GM21529 (cell line): ENCODE measurements at regions not wholly inside any gene's neighbourhood (a gene's known extent, or its start where the extent isn't known, plus 50 kb on each side); places are given as distances from the start of the nearest gene placed in this dataset.
"Not testable (repeated sequence)": the region's sequence is repeated elsewhere in the genome, so short reads cannot be mapped to it uniquely, and the experiment has no call there.

Experiments
- ATAC-seq: cut with Tn5 transposase; IDR thresholded peaks from one replicate; pipeline ENCODE4 v1.9.1; 2021; ENCODE audit not compliant: unreplicated experiment

DNA sequence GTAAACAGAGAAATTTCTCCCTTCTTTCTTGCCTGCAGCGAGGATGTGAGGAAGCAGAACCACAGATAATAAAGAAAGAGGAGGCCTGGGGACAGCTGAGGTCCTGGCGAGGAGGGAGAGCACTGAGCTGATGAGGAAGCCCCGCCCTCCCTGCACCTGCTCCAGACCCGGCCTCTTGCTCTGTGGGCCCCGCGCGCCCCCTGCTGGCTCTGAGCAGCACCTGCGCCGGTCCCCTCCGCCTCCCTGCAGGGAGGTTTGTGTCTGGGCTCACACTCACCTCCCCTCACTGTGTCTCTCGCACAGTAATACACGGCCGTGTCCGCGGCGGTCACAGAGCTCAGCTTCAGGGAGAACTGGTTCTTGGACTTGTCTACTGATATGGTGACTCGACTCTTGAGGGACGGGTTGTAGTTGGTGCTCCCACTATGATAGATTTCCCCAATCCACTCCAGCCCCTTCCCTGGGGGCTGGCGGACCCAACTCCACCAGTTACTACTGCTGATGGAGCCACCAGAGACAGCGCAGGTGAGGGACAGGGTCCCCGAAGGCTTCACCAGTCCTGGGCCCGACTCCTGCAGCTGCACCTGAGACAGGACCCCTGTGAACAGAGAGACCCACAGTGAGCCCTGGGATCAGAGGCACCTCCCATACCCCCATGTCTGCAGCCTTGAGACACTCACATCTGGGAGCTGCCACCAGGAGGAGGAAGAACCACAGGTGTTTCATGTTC lies 485.4 kb downstream of the TMEM121 start:
- not testable (repeated sequence) for ATAC-seq

DNA sequence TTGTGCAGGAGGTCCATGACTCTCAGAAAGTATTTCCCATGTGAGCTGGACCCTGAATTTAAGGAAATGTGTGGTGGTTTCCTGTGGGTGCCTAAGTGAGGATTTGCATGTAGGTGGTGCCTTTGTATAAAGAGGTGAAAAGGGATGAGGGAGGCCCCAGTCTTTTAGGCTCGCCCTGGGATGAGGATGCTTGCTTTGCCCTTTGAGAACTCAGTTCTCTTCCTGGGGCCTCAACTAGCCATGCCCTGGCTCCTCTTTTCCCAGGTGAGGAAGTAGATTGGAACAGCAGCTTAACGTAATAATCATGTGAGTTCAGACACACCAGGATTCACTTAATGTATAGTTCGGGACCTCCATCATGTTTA lies 486.0 kb downstream of the TMEM121 start:
- not testable (repeated sequence) for ATAC-seq

DNA sequence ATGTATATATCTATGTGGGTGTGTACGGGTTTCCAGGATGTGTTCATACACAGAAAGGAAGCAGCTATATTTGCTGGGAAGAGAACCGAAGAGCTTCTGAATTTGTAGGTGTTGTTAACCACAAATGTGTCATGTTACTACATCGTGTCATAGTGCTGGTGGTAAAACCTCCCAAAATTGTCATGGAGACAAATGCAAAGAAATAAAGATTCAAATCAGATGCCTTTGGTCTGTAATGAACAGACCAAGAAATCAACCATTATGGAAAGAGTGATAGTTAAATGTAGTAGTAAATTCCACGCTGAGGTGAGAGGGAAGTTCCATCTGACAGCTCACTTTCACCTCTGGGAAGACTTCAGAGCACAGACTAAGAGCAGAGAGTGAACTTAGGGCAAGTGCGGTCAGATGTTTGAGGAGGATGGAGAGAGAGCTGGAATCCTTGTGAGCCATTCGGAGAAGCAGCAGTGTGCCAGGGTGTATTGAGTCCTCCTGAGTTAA lies 487.5 kb downstream of the TMEM121 start:
- no peak for ATAC-seq

DNA sequence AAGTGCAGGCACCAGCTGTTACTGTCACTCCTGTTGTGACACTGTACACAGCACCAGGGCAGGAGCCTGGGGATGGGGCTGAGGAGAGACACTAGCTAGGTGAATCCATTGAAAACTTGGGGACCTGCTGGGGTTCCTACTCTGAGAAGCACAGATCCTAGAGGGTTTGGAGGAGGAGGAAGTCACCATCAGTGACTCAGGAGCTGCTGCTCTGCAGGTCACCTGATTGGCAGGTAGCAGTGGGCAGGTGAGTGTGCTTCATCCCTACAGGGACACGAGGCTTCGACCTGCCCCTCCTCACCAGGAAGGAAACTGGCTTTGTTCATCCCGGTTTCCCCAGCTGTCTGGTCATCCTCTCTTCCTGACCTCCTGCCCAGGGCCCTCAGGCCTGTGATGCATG lies 491.6 kb downstream of the TMEM121 start:
- not testable (repeated sequence) for ATAC-seq

DNA sequence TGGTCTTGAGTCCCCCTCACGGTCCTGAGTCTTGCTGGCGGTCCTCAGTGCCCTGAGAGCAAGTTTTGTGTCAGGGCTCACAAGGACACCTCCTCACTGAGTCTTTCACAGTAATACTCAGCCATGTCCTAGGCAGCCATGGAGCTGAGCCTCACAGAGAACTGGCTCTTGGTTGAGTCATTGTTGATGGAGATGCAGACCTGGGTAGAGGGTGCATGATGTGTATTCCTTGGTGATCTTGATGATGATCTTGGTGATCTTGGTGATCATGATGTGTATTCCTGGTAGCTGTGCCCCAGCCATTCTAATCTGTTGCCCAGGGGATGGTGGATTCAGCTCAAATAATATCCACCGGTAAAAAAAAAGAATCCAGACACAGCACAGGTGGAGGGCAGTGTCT lies 495.4 kb downstream of the TMEM121 start:
- no peak for ATAC-seq

- ATAC-seq: not testable (repeated sequence)
Observed at GRCh38 chr14:106022648-106023047, 496.3 kb downstream of the TMEM121 start.

DNA sequence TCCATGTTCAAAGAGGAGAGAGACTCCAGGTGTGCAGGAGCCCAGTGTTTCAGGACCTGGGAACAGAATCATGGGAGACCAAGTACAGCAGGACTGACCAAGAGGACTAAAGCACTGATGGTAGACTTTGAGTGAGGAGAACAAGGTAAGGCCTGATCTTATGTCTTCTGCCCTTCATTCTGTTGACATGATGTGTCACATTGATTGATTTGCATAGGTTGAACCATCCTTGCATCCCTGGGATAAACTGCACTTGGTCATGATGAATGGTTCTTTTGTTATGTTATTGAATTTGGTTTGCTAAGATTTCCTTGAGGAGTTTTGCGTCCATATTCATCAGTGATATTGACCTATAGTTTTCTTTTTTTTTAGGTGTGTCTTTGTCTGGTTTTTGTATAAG lies 497.0 kb downstream of the TMEM121 start:
- no peak for ATAC-seq

GRCh38 chr14:106024983-106025604 lies 498.7 kb downstream of the TMEM121 start:
- no peak for ATAC-seq

GRCh38 chr14:106026026-106026425 lies 499.6 kb downstream of the TMEM121 start:
- no peak for ATAC-seq

GRCh38 chr14:106027759-106028158 lies 501.4 kb downstream of the TMEM121 start:
- ATAC-seq: not testable (repeated sequence)

DNA sequence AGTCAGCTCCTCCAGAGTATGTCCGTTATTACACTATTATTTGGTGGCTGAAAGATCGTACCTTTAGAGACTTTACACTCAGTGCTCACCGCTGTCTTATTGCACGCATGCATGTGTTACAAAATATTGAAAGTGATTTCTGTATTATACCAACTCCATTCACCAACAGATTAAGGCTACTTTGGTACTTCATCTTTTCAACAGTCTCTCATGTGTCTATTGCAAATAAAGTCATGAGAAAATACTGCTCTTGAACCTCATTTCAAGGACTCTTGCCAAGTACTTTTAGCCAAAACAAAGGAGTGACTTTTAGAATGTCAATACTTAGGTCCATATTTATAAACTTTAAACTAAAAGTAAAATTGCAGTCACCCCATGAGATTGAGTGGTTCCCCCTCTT lies 503.6 kb downstream of the TMEM121 start:
- ATAC-seq: no peak

- no peak for ATAC-seq
Observed at GRCh38 chr14:106037380-106037779, 511.0 kb downstream of the TMEM121 start.

DNA sequence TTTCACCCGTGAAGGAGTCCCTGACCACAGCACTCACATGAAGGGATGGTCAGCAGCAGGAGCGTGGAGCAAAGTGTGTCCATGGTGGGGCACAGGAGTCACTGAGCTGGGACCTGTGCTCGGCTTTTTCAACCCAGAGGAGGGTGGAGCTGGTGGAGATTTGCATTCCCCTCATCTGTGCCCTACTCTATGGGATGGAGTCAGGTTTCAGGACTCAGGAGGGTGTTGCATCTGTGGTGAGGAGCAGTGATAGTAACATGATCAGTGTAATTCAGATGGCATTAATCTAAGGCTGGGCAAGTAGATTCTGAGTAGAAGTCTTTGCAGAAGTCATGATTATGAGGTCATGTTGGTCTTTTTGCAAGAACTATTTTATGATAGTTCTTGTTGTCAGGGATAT lies 511.9 kb downstream of the TMEM121 start:
- no peak for ATAC-seq

GRCh38 chr14:106039400-106039799 lies 513.0 kb downstream of the TMEM121 start:
- no peak for ATAC-seq

- no peak for ATAC-seq
Observed at GRCh38 chr14:106044515-106044914, 518.1 kb downstream of the TMEM121 start.

DNA sequence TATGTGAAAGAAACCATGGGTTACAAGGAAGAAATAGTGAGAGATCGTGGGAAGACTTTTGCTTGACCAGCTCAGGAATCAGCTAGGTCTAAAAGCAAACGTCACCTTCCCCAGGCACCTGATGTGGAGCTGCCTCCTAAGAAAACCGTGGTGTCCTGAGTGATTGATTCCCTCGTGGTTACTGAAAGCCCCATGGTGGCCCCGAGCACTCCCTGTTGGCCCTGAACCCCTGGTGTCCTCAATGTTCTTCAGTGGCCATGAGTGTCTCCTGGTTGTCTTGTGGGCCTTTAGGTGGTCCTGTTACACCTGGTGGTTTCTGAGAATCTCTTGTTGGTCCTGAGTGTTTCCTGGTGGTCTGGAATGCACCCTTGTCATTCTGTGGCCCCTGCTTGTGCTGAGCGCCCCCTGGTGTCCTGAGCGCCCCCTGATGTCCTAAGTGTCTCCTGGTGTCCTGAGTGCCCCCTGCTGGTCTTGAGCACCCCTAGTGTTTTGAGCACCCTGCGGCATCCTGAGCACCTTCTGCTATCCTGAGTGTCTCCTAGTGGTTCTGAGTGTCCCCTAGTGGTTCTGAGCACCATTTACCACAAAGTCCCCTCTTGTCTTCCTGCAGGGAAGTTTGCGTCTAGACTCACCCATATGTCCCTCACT lies 518.7 kb downstream of the TMEM121 start:
- ATAC-seq: no peak

DNA sequence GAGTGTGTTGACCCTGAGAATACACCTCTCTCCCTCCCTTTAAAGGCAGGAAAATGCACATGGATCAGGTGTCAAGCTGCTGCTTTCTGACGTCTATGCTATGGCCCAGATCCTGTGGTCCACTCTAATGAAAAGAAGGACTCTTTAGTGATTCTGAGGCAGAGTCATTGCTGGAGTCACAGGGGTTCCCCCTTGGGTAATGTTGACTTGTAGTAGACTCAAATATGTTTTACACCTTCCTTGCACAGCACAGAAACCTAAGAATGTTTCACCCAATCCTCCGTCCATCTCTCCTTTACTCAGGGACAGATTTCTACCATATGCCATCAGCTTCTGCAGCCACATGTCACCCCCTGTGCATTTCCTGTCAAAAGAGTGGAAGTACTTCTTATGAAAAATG lies 525.4 kb downstream of the TMEM121 start:
- no peak for ATAC-seq

DNA sequence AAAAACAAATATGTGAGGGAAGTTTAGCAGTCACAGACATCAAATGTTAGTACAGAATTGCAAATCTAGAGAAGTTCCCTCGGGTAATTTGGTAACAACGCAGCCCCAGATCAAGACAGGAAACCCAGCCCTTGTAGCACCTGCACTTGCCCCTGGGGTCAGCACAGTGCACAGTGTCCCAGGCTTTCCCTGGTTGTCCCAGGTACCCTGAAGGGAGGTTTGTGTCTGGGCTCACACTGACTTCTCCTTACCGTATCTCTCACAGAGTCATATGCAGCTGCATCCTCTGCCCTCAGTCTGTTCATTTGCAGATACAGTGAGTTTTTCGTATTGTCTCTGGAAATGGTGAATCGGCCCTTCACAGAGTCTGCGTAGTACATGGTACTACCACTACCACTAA lies 528.9 kb downstream of the TMEM121 start:
- ATAC-seq: no peak

DNA sequence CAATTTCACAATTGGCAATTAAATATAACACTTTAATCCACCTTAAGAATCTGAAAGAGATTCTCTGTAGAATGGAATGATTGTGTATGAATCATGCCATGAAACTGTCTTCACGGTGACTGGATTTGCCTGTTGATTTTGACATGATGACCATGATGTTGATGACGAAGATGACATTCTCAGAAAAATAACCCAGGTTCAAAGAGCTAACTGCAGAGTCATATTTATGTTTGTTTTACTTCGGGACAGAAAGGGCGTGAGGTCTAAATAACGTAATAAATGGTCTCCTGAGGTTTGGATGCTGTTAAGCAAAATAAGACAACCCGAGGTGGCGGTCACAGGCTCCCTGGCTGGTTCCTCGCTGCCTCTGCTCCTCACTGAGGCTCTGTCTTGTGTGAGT lies 532.0 kb downstream of the TMEM121 start:
- ATAC-seq: no peak

DNA sequence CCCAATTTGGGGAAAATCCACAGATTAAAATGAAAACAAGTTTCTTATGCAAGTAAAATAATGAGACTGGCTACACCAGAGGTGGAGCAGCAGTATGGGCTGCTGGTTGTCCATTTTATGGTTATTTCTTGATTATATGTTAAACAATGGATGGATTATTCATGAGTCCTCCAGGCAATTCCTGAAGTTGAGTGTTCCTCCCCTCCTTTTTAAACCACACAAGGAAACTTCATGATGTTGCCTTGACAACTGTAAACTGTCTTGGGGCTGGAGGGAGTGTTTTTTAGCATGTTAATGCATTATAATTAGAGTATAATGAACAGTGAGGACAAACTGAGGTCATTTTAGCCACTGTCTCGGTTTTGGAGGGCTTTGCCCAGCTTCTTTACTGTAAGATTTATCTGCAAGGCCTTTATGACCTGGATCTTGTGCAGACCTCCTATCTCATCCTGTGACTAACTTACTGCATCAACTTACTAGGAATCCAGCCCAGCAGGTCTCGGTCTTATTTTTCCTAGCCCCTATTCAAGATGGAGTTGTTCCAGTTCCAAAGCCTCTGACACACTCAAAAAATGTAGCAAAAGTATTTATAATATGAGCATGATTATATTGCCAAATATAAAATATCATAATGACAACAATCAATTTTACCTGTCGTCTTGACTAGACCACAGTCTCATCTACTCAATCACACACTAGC lies 534.0 kb downstream of the TMEM121 start:
- ATAC-seq: no peak

DNA sequence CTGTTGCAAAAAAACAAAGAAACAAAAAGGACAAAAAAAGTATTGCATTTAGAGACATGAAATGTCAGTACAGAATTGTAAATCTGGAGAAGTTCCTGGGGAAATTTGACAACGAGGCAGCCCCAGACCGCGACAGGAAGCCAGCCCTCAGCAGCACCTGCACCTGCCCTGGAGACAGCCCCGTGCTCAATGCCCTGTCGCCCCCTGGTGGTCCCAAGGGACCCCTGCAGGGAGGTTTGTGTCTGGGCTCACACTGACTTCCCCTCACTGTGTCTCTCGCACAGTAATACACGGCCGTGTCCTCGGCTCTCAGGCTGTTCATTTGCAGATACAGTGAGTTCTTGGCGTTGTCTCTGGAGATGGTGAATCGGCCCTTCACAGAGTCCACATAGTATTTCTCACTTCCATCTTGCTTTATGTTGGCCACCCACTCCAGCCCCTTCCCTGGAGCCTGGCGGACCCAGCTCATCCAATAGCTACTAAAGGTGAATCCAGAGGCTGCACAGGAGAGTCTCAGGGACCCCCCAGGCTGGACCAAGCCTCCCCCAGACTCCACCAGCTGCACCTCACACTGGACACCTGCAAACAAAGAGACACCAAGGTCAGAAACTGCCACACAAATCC lies 535.6 kb downstream of the TMEM121 start:
- ATAC-seq: not testable (repeated sequence)
